Transverse colon (tissue), 4 donors: ENCODE measurements at regions not wholly inside any gene's neighbourhood (a gene's known extent, or its start where the extent isn't known, plus 50 kb on each side); places are given as distances from the start of the nearest gene placed in this dataset.

Source experiments
- DNase-seq: peaks from one replicate; pipeline ENCODE4 v3.0.0-alpha.2; 2019
- H3K27ac ChIP-seq, 4 donors: fragments of 200-600 bp; sonication (generic); 2 replicates each; pipeline ENCODE4 v1.5.1; 2016 to 2018; ENCODE audit warnings: inconsistent platforms in 4 of 4
- H3K27me3 ChIP-seq: fragments of 200-600 bp; sonication (generic); 2 replicates; pipeline ENCODE4 v1.5.1; 2017; ENCODE audit warnings: inconsistent platforms
- H3K36me3 ChIP-seq, 4 donors: fragments of 200-600 bp; sonication (generic); 2 replicates each; pipeline ENCODE4 v1.5.1; 2017 to 2019; ENCODE audit warnings: inconsistent platforms in 4 of 4
- H3K4me1 ChIP-seq, 4 donors: fragments of 200-600 bp; sonication (generic); 2 replicates each; pipeline ENCODE4 v1.5.1; 2017 to 2020; ENCODE audit warnings: inconsistent platforms in 4 of 4
- H3K4me3 ChIP-seq, 4 donors: fragments of 200-600 bp; sonication (generic); 1 replicate in 1 of 4; 2 replicates in 3 of 4; pipeline versions ENCODE4 v1.5.1 to v1.6.1; 2017 to 2019; ENCODE audit warnings: inconsistent platforms in 4 of 4
- H3K9me3 ChIP-seq, 2 donors: fragments of 200-600 bp; sonication (generic); 2 replicates each; pipeline ENCODE4 v1.5.1; 2017 to 2019; ENCODE audit warnings: inconsistent platforms in 2 of 2
- EP300 ChIP-seq: sonication (generic); formaldehyde crosslinking; IDR thresholded peaks from one replicate; pipeline ENCODE4 v1.6.1; 2017; ENCODE audit warnings: antibody characterized with exemption, low read depth
- POLR2A ChIP-seq: fragments of 450-650 bp; IDR thresholded peaks from one replicate; pipeline ENCODE4 v1.6.1; 2016; ENCODE audit warnings: antibody characterized with exemption, mild to moderate bottlenecking, moderate library complexity
- POLR2AphosphoS5 ChIP-seq, 3 donors: sonication (generic); formaldehyde crosslinking; IDR thresholded peaks; one replicate each; pipeline ENCODE4 v1.6.1; 2016; ENCODE audit warnings: antibody characterized with exemption in 3 of 3
- WGBS, 2 donors: methylation state at CpG; one replicate each; pipeline ENCODE4 v1.1.5; 2018; ENCODE audit warnings: low coverage in 1 of 2; 5-methylcytosine and 5-hydroxymethylcytosine counted together
- in situ Hi-C, 4 donors: fragments of 200-750 bp; cut with MboI; loops; one replicate each; pipeline versions ENCODE4 v1.15.0 to v1.15.1; 2017; ENCODE audit warnings: low sequenced_read_pairs in 3 of 4, low pct_ligation_motif_present in 1 of 4, low pct_unique_long_range_greater_than_20kb in 1 of 4
- intact Hi-C: fragments of 100-400 bp; cut with DNase I; formaldehyde crosslinking; loops from one replicate; pipeline ENCODE4 v1.15.1; 2023; ENCODE audit warnings: low total_unique reads
- TF ChIP-seq, protein P1 (sequence below), 5 experiments: fragments of 200-600 bp in 3 of 5; fragments of 450-650 bp in 2 of 5; sonication (generic) in 3 of 5; IDR thresholded peaks; 1 replicate in 2 of 5; 2 replicates in 3 of 5; pipeline ENCODE4 v1.5.1; 2016 to 2017; ENCODE audit warnings: antibody characterized with exemption in 5 of 5, inconsistent platforms in 3 of 5, mild to moderate bottlenecking in 2 of 5, moderate library complexity in 1 of 5

- in situ Hi-C loops, result no loop called here
These were observed 403.3 kb downstream of the METTL4 start for GRCh38 chr18:2168022-2168421.

DNA sequence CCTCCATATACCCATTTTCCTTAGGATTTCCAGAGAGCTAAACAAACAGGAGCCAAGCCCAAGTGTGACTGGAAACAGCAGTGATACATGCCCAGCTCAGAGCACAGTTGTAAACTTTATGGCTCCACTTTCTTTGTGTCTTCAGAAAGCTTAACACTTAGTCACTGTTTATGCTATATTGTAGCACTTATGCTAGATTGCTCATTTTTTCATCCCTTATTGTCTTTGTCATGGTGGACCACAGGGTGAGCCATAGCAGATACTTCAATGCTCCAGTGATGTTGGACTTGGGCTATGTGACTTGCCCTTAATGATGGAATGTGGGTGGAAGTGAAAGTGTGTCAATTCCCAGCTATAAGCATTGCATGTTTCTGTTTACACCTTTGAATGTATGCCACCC lies 401.6 kb downstream of the METTL4 start:
- no peak for DNase-seq
- no peaks in the 10 kb centered on the region for H3K36me3 ChIP-seq
- H3K27me3 ChIP-seq, result no peaks in the 10 kb centered on the region
- H3K9me3 ChIP-seq, result no peaks in the 10 kb centered on the region
- intact Hi-C loops, result loop anchor here (10.0 kb wide), 1 partner anchor 775 kb away; no protein-coding TSS in a partner anchor
- no peak overlapping the region for H3K27ac ChIP-seq
- no peaks in the 10 kb centered on the region for H3K4me1 ChIP-seq
- TF ChIP-seq POLR2AphosphoS5 (IDR thresholded peaks at IDR 0.05) (no peak), POLR2A (no peak), EP300 (no peak)
- TF ChIP-seq, protein P1, sequence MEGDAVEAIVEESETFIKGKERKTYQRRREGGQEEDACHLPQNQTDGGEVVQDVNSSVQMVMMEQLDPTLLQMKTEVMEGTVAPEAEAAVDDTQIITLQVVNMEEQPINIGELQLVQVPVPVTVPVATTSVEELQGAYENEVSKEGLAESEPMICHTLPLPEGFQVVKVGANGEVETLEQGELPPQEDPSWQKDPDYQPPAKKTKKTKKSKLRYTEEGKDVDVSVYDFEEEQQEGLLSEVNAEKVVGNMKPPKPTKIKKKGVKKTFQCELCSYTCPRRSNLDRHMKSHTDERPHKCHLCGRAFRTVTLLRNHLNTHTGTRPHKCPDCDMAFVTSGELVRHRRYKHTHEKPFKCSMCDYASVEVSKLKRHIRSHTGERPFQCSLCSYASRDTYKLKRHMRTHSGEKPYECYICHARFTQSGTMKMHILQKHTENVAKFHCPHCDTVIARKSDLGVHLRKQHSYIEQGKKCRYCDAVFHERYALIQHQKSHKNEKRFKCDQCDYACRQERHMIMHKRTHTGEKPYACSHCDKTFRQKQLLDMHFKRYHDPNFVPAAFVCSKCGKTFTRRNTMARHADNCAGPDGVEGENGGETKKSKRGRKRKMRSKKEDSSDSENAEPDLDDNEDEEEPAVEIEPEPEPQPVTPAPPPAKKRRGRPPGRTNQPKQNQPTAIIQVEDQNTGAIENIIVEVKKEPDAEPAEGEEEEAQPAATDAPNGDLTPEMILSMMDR (IDR thresholded peaks at IDR 0.05), result no peak
- H3K4me3 ChIP-seq, result no peak overlapping the region
- in situ Hi-C loops, result no loop called here

More at GRCh38 chr18:2168022-2168421, 403.3 kb downstream of the METTL4 start:
- TF ChIP-seq, protein P1 (IDR thresholded peaks at IDR 0.05), result no peak
- DNase-seq, result no peak
- intact Hi-C loops, result no loop called here
- no peaks in the 10 kb centered on the region for H3K9me3 ChIP-seq
- WGBS, 2 donors, result 73 to 93% methylated on average over 2 to 5 of the region's 5 CpGs
- no peaks in the 10 kb centered on the region for H3K4me1 ChIP-seq
- H3K4me3 ChIP-seq, result no peak overlapping the region
- no peaks in the 10 kb centered on the region for H3K36me3 ChIP-seq
- H3K27ac ChIP-seq, result no peak overlapping the region
- H3K27me3 ChIP-seq, result no peaks in the 10 kb centered on the region

DNA sequence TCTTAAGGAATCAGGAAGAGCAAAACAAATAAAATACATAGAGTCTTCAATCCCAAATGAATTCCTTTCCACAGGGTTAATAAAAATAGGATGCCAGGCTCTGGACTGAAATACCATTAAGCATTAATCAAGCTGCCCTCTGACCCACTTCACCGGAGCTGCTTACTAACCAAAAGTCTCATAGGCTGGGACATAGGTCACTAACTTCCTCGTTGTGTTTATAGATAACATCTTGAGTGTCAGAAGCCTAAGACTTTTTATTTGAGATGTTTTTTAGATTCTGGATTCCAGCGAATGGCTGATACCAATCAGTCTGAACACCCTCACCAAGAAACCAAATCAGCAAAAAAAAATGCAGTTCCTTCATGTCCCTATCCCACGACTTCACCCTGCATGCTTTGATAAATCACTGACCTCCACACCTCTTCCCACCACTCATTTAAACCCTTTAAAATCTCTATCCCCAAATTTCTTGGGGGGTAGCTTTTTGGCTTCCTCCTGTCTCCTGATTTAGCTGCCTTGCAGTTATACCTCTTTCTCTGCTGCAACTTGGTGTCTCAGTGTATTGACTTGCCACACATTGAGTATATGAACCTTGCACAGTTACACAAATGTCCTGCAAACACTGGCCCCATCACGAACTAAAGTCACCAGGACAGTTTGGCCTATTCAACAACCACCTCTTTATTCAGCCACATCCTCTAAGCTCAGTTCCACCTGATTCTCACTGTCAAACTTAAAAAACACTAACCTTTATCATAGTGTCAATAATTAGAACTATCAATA lies 399.3 kb downstream of the METTL4 start:
- no peak overlapping the region for H3K27ac ChIP-seq
- H3K4me1 ChIP-seq, result no peaks in the 10 kb centered on the region
- intact Hi-C loops (loop anchor here (10.0 kb wide), 1 partner anchor 777 kb away; no protein-coding TSS in a partner anchor), in situ Hi-C loops (no loop called here)
- no peak overlapping the region for H3K4me3 ChIP-seq
- H3K36me3 ChIP-seq, result no peaks in the 10 kb centered on the region
- no peak for TF ChIP-seq EP300
- no peak for TF ChIP-seq POLR2A
- no peak for DNase-seq
- no peaks in the 10 kb centered on the region for H3K9me3 ChIP-seq
- no peaks in the 10 kb centered on the region for H3K27me3 ChIP-seq
- 23 to 31% methylated on average over 3 to 5 of the region's 5 CpGs for WGBS, 2 donors

GRCh38 chr18:2172881-2173280 lies 398.4 kb downstream of the METTL4 start:
- Histone ChIP-seq H3K27me3 (no peaks in the 10 kb centered on the region), H3K9me3 (no peaks in the 10 kb centered on the region), H3K4me3 (no peak overlapping the region), H3K27ac (no peak overlapping the region), H3K36me3 (no peaks in the 10 kb centered on the region), H3K4me1 (no peaks in the 10 kb centered on the region)
- no peak for TF ChIP-seq POLR2AphosphoS5 (IDR thresholded peaks at IDR 0.05)
- TF ChIP-seq EP300, result no peak
- no peak for TF ChIP-seq POLR2A
- TF ChIP-seq, protein P1 (IDR thresholded peaks at IDR 0.05), result no peak
- in situ Hi-C loops, result no loop called here
- 80 to 81% methylated on average over 2 of the region's 2 CpGs for WGBS, 2 donors
- intact Hi-C loops, result loop anchor here (10.0 kb wide), 1 partner anchor 778 kb away; no protein-coding TSS in a partner anchor
- no peak for DNase-seq

- DNase-seq, result no peak
- intact Hi-C loops (loop anchor here (10.0 kb wide), 1 partner anchor 779 kb away; no protein-coding TSS in a partner anchor), in situ Hi-C loops (no loop called here)
- TF ChIP-seq POLR2A (no peak), POLR2AphosphoS5 (IDR thresholded peaks at IDR 0.05) (no peak), EP300 (no peak)
- TF ChIP-seq, protein P1 (IDR thresholded peaks at IDR 0.05), result no peak
- Histone ChIP-seq H3K9me3 (no peaks in the 10 kb centered on the region), H3K4me1 (no peaks in the 10 kb centered on the region), H3K27ac (no peak overlapping the region), H3K36me3 (no peaks in the 10 kb centered on the region), H3K4me3 (no peak overlapping the region), H3K27me3 (no peaks in the 10 kb centered on the region)
- 37% methylated on average over 4 of the region's 4 CpGs; no CpG with 5 or more reads in 1 of the 2 donors for WGBS, 2 donors
These were observed 397.8 kb downstream of the METTL4 start for GRCh38 chr18:2173486-2173885.
